T-helper 2 cell (primary cell): ENCODE measurements at regions not wholly inside any gene's neighbourhood (a gene's known extent, or its start where the extent isn't known, plus 50 kb on each side); places are given as distances from the start of the nearest gene placed in this dataset.
"Not testable (repeated sequence)": the region's sequence is repeated elsewhere in the genome, so short reads cannot be mapped to it uniquely, and the experiment has no call there.

Source experiments
- DNase-seq, 5 experiments: peaks; one replicate each; pipeline versions ENCODE4 v3.0.0 to v3.0.0-alpha.2; 2012 to 2022

DNA sequence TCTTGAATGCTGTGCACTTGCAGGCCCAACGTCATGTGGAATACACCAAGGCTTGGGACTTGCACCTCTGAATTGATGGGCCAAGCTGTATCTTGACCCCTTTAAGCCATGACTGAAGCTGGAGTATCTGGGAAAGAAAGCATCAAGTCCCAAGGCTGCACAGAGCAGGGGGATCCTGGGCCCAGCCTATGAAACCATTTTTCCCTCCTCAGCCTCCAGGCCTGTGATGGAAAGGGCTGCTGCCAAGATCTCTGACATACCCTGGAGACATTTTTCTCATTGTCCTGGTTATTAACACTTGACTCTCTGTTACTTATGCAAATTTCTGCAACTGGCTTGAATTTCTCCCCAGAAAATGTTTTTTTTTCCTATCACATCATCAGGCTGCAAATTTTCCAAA is 174.0 kb upstream of the SNX2 start:
- no peak for DNase-seq

DNA sequence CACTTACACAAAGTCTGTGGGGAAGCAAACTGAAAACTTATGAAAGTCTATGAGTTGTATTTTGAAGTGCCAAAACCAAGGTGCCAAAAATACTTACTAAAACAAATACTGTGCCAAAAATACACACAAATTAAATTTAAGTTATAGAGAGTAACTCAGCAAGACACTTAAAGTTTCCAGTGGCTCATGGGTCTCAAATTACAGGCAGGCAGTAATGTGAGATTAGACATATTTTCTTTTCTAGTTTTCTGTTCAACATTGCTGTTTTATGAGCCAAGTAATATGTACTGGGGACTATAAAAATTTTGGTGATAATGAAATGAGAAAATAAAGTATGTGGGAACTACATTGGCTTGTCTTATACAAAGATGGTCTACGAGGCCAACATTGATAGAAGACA is 172.2 kb upstream of the SNX2 start:
- no peak for DNase-seq

DNA sequence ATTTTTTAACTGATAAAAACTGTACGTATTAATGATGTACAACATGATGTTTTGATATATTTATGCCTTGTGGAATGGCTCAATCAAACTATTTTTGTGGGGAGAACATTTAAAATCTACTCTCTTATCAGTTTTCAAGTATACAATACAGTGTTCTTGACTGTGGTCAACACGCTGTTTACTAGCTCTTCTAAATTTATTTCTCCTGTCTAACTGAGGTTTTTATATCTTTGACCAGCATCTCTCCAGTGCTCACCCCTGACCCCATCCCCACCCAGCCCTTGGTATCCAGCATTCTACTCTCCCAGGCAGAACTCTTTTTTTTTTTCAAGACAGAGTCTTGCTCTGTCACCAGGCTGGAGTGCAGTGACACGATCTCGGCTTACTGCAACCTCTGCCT is 169.6 kb upstream of the SNX2 start:
- no peak for DNase-seq

DNA sequence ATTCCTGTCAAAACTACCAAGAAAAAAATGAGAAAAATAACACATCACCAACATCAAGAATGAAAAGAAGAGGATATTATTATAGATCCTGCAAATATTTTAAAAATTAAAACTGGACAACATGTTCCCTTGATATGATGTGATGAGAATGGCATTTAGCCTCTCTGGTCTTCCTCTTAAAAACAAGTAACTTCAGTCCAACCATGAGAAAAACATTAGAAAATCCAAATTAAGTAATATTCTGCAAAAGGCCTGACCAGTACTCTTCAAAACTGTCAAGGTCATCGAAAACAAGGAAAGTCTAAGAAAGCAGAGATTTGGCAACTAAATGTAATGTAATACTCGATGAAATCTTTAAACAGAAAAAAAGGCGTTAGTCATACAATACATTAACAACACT is 167.1 kb upstream of the SNX2 start:
- DNase-seq = no peak

GRCh38 chr5:122608222-122608621 is 166.7 kb upstream of the SNX2 start:
- DNase-seq = no peak

- no peak for DNase-seq
Measured at GRCh38 chr5:122611406-122611805, 163.5 kb upstream of the SNX2 start.

- no peak for DNase-seq
Measured at GRCh38 chr5:122612901-122613300, 162.0 kb upstream of the SNX2 start.

- DNase-seq = no peak
Measured at GRCh38 chr5:122615146-122615545, 159.7 kb upstream of the SNX2 start.

DNA sequence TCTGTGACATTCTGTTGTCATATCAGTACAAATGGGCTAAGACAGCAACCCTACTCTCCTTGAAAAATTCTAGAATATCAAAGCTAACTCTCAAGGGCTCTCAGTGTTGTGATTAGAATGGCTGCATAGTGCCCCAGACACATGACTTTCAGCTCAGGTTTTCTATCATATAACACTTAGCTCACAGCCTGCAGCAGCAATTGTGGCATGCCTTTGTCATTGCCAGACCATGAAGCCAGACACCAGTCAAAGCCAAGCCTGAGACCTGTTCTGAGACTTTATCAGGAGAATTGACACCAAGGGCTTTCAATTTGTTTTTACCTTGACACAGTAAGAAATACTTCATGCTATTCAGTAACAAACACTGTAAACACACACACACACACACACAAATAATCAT is 159.0 kb upstream of the SNX2 start:
- DNase-seq = no peak

DNA sequence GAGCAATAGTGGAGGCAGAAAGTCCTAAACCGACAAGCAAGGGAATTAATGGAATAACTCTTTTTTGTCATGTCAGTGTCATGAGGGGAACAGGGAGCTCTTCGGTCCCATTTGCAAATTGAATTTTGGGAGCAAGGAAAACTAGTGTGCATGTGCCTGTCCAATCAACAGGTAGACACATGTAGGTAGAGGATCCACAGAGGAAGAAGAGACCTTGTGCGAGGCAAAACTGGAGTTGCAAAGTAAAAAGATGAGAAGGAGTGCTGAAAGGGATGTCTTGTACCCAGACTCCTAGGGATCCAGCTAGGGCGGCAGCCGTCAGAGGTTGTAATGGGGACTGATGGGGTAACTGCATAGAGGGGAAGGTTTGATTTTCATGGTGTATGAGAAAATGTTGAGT is 156.8 kb upstream of the SNX2 start:
- not testable (repeated sequence) for DNase-seq

- DNase-seq = not testable (repeated sequence)
Measured at GRCh38 chr5:122620768-122621167, 154.1 kb upstream of the SNX2 start.

DNA sequence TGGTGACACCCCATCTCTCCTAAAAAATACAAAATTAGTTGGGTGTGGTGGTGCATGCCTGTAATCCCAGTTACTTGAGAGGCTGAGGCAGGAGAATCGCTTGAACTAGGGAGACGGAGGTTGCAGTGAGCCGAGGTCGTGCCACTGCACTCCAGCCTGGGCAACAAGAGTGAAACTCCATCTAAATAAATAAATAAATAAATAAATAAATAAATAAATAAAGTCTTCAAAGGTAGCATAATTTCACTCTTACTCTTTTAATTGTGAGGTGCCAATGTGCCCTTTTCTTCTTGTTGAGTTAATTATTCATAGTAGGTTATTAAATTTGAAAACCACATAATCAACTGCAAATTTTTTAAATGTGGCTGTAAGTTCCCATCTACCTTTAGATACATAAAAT is 146.2 kb upstream of the SNX2 start:
- not testable (repeated sequence) for DNase-seq

- DNase-seq = no peak
Measured at GRCh38 chr5:122629121-122629677, 145.7 kb upstream of the SNX2 start.

DNA sequence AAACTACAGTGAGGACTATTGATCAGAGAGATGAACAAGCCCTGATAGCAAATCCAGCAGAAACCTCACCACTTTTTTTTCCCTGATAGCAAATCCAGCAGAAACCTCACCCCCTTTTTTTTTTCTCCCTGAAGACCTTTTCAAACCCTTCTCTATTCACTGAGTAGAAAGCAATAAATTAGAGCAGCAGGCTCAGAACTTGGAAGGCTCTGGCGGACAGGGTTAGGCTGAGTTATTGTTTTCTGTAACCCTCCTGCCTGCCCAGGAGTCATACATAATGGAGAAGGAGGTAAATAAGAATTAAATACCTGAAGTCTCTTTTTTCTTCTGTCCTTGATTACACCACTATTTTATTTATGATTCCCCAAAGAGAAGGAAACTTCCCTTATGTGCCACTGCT is 136.3 kb upstream of the SNX2 start:
- DNase-seq = no peak

DNA sequence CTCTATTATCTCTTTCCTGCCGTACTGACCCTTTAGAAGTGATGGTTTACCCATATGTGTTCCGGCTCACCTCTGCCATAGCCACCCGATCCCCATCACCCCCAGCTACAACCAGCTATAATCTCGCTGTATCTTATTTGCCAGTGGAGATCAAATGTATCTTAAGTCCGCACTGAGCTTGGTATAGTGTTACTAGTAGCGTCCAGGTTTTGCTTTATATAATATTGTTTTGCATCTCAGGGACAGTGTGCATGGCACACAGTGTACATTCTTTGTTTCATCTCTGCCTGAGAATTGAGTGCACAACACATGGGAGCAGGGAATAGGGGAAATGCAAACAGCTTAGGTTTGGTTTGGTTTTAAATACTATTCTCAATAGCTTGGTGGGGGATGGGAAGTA is 135.8 kb upstream of the SNX2 start:
- no peak for DNase-seq

DNA sequence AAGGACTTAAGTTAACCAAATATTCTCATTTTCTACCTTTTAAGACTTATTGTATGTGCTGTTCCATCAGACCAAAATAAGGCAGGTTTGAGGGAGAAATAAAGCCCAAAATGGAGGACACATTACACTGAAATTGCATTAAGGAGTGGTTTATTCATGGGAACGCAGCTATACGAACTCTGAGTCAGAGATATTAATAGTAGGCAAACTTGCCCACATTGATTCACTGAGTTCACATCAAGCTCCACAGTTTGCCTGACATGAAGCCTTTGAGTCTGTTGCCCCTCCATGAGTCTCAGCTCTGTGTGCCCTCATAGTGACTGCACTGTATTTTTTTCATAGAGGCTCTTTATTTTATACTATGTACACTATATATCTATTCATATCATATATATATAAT is 135.0 kb upstream of the SNX2 start:
- no peak for DNase-seq

DNA sequence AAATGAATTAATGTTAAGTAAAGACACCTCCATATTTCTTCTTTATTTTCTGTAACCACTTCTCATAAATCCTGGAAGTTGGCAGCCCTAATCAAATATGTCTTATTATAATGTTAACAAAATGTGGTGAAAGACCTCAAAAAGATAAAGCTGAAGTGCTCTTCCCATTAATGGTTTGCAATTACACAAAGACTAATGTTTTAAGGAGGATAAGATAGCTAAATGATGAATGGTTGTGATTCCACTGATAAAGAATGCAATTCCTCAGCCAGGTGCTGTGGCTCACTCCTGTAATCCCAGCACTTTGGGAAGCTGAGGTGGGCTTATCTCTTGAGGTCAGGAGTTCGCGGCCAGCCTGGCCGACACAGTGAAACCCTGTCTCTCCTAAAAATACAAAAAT is 125.8 kb upstream of the SNX2 start:
- DNase-seq = no peak

- no peak for DNase-seq
Measured at GRCh38 chr5:122653087-122654017, 121.5 kb upstream of the SNX2 start.

DNA sequence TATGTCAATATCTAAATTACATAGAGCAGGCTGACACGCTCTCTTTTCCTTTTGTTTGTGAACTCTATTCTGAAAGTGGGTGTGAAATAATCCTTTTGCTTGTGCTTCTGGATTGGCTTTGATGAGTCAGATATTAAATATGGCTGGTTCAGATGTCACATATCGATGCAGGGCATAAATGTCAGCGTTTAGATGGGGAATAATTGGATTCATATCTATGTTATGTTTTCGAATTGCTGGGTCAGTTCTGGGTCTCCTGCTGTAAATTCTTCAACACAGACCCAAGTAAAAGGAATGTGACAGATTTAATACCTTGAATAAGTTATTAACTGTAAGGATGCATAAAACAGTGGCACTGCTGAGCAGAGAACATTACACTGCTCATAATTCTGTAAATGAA is 118.7 kb upstream of the SNX2 start:
- DNase-seq = no peak

GRCh38 chr5:122656577-122656976 is 118.3 kb upstream of the SNX2 start:
- no peak for DNase-seq

- DNase-seq = no peak
Measured at GRCh38 chr5:122661496-122662180, 113.2 kb upstream of the SNX2 start.

- no peak for DNase-seq
Measured at GRCh38 chr5:122665051-122665450, 109.8 kb upstream of the SNX2 start.

- no peak for DNase-seq
Measured at GRCh38 chr5:122668552-122668951, 106.3 kb upstream of the SNX2 start.

DNA sequence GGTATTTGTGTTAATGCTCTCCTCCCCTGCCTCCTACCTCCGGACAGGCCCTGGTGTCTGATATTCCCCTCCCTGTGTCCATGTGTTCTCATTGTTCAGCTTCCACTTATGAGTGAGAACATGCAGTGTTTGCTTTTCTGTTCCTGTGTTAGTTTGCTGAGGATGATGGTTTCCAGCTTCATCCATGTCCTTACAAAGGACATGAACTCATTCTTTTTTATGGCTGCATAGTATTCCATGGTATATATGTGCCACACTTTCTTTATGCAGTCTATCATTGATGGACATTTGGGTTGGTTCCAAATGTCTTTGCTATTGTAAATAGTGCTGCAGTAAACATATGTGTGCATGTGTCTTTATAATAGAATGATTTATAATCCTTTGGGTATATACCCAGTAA is 105.2 kb upstream of the SNX2 start:
- not testable (repeated sequence) for DNase-seq
